GM18870 (cell line): ENCODE measurements at regions not wholly inside any gene's neighbourhood (a gene's known extent, or its start where the extent isn't known, plus 50 kb on each side); places are given as distances from the start of the nearest gene placed in this dataset.
A peak's percentile ranks its signal among the peaks of the same experiment; 100 is the strongest.
"Not testable (repeated sequence)": the region's sequence is repeated elsewhere in the genome, so short reads cannot be mapped to it uniquely, and the experiment has no call there.

Experiments
- ATAC-seq: cut with Tn5 transposase; IDR thresholded peaks from one replicate; pipeline ENCODE4 v1.9.1; 2021; ENCODE audit warnings: moderate library complexity; ENCODE audit not compliant: unreplicated experiment

DNA sequence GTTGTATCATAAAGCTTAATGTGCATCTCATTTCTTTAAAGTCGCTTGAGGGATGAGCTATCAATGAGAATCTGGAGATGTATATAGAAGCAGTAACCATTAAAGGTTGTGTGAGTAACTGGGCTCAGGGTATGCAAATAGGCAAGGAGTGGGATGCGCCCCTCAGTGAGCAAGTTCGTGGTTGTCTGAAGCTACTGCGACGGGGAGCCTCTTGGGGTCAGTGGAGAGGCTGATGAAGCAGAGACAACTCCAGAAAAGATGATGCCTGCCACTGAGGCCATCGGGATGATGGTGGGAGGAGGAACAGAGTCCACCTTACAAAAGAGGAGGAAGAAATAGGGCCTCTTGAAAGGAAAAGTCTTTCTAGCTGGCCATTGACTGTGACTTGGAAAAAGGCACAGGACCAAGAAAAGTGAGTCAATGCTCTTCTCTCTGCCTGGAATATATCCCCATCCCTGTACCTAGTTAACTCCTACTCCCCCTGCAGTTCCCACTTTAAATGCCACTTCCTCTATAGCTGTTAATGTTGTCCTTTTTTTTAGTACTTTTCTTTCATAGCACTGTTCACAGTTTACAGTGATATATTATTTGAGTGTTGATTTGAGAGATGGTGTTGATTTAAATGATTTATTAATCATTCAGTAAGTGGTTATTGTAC lies 51.4 kb upstream of the LSM6 start:
- ATAC-seq = peak; percentile 89

GRCh38 chr4:146123231-146123630 lies 52.3 kb upstream of the LSM6 start:
- peak; percentile 17 for ATAC-seq

GRCh38 chr4:146122398-146122797 lies 53.1 kb upstream of the LSM6 start:
- ATAC-seq = no peak

DNA sequence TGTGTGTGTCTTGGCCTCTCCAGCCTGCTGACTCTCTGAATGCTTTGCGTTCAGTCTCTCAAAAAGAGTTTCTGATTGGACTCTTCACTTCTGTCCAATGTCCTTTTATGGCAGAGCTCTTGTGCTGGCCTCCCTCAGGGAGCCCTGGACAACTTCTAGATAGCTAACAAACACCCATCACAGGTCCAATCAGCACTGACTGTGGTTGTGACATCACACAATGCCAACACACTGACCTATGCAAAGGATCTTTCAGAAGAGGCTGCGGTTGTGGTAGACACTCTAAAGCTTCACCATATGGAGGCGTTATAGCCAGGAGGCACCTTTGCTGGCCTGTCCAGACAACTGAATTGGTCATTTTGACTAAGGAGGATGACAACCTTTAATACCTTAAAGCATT lies 53.8 kb upstream of the LSM6 start:
- no peak for ATAC-seq

DNA sequence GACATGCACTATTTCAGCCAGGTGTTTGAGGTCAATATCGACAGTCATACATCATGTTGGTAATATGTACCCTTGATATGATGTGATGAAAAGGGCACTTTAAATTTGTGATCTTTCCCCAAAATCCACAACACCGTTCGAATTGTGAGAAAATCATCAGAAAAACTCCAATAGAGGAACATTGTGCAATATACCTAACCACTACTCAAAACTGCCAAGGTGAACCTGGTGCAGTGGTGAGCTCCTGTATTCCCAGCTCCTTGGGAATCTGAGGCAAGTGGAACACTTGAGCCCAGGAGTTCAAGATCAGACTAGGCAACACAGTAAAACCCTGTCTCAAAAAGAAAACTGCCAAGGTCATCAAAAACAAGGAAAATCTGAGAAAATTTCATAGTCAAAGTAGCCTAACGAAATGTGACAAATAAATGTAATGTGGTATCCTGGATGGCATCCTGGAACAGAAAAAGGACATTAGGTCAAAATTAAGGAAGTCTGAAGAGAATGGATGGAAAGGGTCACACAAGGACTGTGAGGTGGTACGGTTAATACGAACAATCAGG lies 55.6 kb upstream of the LSM6 start:
- ATAC-seq = no peak

DNA sequence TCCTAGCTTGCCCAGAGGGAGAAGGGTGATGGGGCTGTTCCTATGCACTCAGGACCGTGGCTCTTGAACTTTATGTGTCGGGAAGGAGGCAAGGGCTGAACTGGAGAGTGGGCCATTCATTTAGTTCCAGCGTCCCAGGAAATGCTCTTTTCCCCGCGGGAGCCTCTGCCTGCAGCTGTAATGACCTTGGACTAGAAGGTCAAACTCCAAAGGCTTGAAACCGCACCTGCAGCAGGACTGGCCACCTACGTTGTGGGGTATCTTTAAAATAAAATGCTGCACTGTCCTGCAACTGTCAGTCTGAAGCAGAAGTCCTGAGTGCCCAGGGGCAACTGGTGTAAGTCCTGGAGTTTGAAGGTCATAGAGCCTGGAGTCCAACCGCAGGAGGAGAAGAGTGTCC lies 61.5 kb upstream of the LSM6 start:
- ATAC-seq = no peak

GRCh38 chr4:146113171-146113570 lies 62.3 kb upstream of the LSM6 start:
- ATAC-seq = no peak

GRCh38 chr4:146112389-146112788 lies 63.1 kb upstream of the LSM6 start:
- peak; percentile 77 for ATAC-seq

DNA sequence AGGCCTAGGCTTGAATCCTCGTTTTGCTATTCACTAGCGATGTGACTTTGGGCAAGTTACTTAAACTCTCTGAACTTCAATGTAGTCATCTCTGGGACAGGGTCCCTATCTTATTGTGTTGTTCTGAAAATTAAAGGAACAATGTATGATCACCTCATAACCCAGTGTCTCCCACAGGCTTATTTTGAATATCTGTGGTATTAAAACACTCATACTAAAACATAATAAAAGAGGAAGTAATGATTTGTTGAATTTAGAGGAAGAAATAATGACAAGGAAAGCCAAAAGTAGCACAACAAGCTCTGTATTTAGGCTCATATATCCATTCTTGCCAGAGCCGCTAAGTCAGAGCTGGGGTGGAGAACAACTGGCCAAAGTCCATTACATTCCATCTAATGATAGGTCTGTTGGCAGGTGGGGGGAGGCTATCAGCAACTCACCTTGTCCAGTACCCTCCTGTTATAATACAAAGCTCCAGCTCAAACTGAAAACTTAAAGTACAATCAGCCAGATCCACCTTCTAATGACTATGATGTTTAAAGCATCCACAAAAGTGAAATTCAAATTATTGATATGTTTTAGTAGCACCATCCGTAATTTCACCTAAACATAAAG lies 64.5 kb upstream of the LSM6 start:
- no peak for ATAC-seq

DNA sequence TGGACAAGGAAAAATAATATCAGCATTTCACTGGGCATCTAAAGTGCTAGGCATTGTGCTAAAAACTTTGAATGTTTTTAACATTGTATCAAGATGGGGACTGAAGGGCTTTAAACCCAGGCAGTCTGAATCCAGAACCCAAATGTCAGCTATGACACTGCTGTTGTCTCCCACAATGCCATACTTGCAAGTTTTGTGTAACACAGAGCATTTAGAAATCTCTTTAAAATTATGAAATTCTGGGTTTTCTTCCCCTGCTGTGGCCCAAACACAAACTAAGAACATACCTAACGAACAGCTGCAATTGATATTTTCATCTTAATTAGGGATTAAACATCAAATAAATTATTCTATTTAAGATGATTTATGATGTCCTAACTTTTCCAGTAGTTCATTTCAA lies 66.8 kb upstream of the LSM6 start:
- no peak for ATAC-seq

GRCh38 chr4:146107587-146108240 lies 67.8 kb upstream of the LSM6 start:
- ATAC-seq = no peak

DNA sequence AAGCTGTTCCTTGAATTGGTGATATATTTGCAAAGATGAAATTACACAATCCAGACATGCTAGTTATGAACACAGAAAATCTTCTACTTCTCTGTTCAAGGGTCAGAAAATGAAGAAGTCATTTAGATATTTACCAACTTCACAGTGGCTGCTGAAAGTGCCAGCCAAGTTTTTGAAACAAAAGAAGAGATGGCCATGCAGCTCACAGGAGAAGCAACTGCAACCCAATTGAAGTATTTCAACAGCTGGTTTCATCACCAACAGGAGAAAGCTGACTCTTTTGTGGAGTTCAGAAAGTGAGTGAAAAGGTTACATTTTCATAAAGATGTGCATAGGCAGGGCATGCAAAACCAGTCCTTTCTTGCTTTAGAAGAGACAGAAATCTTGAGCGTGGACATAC lies 70.1 kb upstream of the LSM6 start:
- ATAC-seq = no peak

DNA sequence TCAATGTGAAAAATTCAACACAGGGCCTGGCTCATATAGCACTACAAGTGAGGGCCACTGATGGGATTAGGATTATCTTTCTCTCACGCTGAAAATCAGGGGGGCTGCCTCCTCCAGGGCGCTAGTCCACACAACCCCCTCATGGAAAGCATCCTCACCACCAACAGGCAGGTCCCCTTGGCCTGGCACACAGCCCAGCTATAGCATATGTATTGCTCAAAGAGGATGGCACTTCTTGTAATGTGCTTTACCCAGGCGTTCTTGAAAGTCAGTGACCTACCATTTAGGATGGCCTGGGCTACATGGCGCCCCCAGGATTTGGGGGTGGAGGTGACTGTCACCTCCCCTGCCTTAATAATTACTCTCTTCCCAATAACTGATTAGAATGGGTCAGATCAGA lies 71.0 kb upstream of the LSM6 start:
- ATAC-seq = no peak

DNA sequence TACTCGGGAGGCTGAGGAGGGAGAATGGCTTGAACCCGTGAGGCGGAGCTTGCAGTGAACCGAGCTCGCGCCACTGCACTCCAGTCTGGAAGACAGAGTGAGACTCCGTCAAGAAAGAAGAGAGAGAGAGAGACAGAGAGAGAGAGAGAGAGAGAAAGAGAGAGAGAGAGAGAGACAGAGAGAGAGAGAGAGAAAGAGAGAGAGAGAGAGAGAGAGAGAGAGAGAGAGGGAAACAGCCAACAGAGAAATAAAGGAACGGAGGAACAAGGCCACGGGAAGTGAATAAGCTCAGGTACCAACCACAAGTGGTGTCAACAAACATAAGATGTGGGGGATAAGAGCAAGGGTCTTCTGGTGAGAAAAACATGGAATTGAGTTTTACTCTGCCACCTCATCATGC lies 71.5 kb upstream of the LSM6 start:
- ATAC-seq = not testable (repeated sequence)

DNA sequence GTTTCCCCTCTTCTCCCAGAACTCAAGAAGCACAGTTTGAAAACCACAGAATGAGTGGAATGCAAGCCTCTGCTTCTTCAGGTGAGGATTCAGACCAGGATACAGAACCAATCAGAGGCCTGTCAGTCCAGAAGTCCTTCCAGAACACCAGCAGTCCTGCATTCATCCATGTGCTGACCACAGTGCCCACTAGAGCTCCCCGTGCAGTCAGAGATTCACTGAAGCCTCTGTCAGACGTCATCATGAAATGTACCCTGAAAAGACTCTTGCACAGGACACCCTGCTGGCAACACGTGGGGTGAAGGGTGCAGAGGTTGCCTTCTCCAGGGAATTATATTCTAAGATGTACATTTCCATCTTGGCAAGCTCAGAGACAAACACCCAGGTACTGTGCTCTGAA lies 75.9 kb upstream of the LSM6 start:
- ATAC-seq = no peak

GRCh38 chr4:146098978-146099377 lies 76.5 kb upstream of the LSM6 start:
- ATAC-seq = peak; percentile 54

- peak; percentile 85 for ATAC-seq
These were observed 77.1 kb upstream of the LSM6 start for GRCh38 chr4:146098397-146098796.

DNA sequence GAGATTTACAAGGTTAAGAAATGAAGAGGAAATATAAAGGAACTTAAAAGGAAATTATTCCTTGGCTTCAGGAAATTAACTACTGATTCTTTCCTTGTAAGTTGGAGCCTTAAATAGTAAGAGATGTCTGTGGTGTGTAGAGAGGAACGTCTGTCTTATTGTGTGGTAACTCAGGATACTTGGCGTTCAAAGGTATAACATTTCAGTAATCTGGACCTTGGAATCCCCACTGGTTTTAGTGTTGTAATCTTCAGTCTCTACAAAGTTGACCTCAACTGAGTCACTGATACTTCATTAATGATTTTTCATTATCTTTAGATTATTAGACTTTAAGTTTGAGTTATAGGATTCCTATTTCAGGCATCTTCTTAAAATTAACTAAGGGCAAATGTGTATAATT lies 79.1 kb upstream of the LSM6 start:
- ATAC-seq = no peak

GRCh38 chr4:146095860-146096259 lies 79.7 kb upstream of the LSM6 start:
- ATAC-seq = peak; percentile 33

GRCh38 chr4:146095091-146095690 lies 80.3 kb upstream of the LSM6 start:
- ATAC-seq = no peak

- ATAC-seq = no peak
These were observed 86.8 kb upstream of the LSM6 start for GRCh38 chr4:146088690-146089089.

- no peak for ATAC-seq
These were observed 87.7 kb upstream of the LSM6 start for GRCh38 chr4:146087856-146088255.
